Left lung (tissue), 4 donors: ENCODE measurements at regions not wholly inside any gene's neighbourhood (a gene's known extent, or its start where the extent isn't known, plus 50 kb on each side); places are given as distances from the start of the nearest gene placed in this dataset.

Source experiments
- ATAC-seq: fragments of 200-7000 bp; cut with Tn5 transposase; one replicate; pipeline ENCODE4 v1.9.1; 2020; ENCODE audit warnings: moderate library complexity
- DNase-seq, 4 donors: peaks; one replicate each; pipeline ENCODE4 v3.0.0-alpha.2; 2013 to 2020
- H3K27ac ChIP-seq, 2 donors: fragments of 200-600 bp; sonication (generic) in 1 of 2; one replicate each; pipeline versions ENCODE4 v1.5.0 to v1.8.0; 2020 to 2021
- H3K27me3 ChIP-seq, 2 donors: fragments of 200-600 bp; sonication (generic) in 1 of 2; one replicate each; pipeline versions ENCODE4 v1.5.0 to v1.8.0; 2020 to 2021
- H3K36me3 ChIP-seq, 2 donors: fragments of 200-600 bp; sonication (generic) in 1 of 2; one replicate each; pipeline versions ENCODE4 v1.5.0 to v1.8.0; 2020 to 2021
- H3K4me1 ChIP-seq, 2 donors: fragments of 200-600 bp; one replicate each; pipeline ENCODE4 v1.8.0; 2021
- H3K4me3 ChIP-seq, 2 donors: fragments of 200-600 bp; sonication (generic) in 1 of 2; one replicate each; pipeline versions ENCODE4 v1.5.0 to v1.8.0; 2020 to 2021; ENCODE audit warnings: mild to moderate bottlenecking in 1 of 2
- H3K9me3 ChIP-seq, 2 donors: fragments of 200-600 bp; sonication (generic) in 1 of 2; one replicate each; pipeline versions ENCODE4 v1.5.0 to v1.8.0; 2020 to 2021
- intact Hi-C, 2 donors: fragments of 100-400 bp; cut with DNase I; formaldehyde crosslinking; loops; one replicate each; pipeline versions ENCODE4 v1.11.2 to v1.14.2; 2022
- TF ChIP-seq, protein P1 (sequence below), 2 donors: fragments of 200-600 bp; sonication (generic) in 1 of 2; IDR thresholded peaks; one replicate each; pipeline versions ENCODE4 v1.5.0 to v1.8.0; 2021; ENCODE audit warnings: antibody characterized with exemption in 2 of 2
- donor health status: DM: no; HTN: yes; CAD: no.
- donor health status: DM: no; HTN: no; CAD: no.

DNA sequence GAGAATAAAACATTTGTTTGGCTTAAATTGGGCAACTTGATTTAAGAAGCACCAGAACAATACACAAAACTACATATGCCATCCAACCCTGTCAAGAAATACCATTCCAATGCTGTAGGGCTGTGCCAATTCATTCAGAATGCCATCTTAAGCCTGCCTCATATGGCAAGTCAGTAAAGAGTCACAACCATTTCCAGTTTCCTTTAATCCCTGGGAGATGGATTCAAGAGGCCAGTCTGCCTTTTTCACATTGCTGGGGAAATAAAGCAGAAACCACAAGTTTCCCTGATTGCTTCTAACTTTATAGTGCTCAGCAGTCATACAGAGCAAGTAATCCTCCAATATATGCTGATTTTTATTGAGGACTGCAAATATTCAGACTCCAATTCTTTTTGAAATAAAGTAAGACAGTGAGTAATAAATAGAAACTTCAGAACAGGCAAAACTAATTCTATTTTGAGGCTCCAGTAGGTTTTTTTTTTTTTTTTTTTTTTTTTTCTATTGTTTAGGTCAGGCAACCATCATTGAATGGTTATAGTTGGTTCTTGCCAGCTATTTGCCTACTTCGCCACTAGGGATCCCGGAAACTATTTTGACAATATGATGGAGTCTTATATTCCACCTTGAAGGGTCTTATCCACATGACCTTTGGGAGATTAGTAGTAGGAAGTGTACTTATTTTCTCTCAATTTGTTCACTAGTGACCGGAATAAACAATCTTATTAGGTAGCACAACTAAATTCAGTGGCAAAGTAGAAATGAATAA is 400.9 kb upstream of the MEF2C start:
- intact Hi-C loops = no loop called here
- Histone ChIP-seq H3K4me3 (no peak overlapping the region), H3K4me1 (no peaks in the 10 kb centered on the region), H3K36me3 (no peaks in the 10 kb centered on the region), H3K27me3 (no peaks in the 10 kb centered on the region), H3K27ac (no peak overlapping the region), H3K9me3 (no peaks in the 10 kb centered on the region)
- no peak for DNase-seq
- TF ChIP-seq, protein P1, sequence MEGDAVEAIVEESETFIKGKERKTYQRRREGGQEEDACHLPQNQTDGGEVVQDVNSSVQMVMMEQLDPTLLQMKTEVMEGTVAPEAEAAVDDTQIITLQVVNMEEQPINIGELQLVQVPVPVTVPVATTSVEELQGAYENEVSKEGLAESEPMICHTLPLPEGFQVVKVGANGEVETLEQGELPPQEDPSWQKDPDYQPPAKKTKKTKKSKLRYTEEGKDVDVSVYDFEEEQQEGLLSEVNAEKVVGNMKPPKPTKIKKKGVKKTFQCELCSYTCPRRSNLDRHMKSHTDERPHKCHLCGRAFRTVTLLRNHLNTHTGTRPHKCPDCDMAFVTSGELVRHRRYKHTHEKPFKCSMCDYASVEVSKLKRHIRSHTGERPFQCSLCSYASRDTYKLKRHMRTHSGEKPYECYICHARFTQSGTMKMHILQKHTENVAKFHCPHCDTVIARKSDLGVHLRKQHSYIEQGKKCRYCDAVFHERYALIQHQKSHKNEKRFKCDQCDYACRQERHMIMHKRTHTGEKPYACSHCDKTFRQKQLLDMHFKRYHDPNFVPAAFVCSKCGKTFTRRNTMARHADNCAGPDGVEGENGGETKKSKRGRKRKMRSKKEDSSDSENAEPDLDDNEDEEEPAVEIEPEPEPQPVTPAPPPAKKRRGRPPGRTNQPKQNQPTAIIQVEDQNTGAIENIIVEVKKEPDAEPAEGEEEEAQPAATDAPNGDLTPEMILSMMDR (IDR thresholded peaks at IDR 0.05) = no peak
- no peak for ATAC-seq

- Histone ChIP-seq H3K27me3 (no peaks in the 10 kb centered on the region), H3K4me1 (no peaks in the 10 kb centered on the region), H3K27ac (no peak overlapping the region), H3K4me3 (no peak overlapping the region), H3K36me3 (no peaks in the 10 kb centered on the region), H3K9me3 (no peaks in the 10 kb centered on the region)
- TF ChIP-seq, protein P1 (IDR thresholded peaks at IDR 0.05) = no peak
- intact Hi-C loops = no loop called here
- DNase-seq = no peak
- no peak for ATAC-seq
These were observed 399.8 kb upstream of the MEF2C start for GRCh38 chr5:89282554-89283510.

DNA sequence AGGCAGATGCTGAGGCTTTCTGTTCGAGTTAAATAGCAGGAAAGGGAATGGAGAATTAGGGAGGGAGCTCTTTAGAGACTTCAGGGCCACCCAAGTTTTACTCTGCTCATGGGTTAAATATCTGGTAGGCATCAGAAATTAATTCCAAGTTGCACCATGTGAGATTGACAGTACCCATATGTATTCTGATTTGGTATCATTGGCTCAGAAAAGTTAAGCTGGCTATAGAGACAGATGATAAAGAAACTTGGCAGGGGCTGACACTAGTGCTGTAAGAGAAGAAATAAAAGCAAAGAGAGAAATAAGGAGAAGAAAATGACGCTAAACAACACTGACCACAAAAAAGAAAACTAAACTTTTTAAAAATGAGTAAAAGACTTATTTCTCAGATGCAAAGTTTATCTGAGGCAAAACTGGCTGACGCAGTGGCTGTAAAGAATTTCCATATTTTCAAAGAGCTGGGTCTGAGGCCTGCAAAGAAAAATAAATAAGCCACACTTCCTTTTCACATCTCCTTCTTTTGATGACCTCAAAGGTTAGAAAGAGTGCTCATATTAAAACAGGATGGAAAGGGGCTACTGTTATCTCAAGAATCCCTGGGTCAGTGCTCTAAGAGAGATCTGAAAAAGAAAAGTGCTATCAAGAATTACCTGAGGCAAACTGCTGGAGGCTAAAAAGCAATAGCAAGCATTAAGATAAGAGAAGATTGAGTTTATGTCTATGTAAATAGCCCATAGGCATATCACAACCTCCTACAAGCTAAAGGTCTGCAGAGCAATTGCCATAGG is 399.0 kb upstream of the MEF2C start:
- H3K4me1 ChIP-seq = no peaks in the 10 kb centered on the region
- intact Hi-C loops = no loop called here
- no peaks in the 10 kb centered on the region for H3K9me3 ChIP-seq
- DNase-seq (peak in 2 of 4 donors; percentile 20 to 26), ATAC-seq (no peak)
- no peak overlapping the region for H3K4me3 ChIP-seq
- no peaks in the 10 kb centered on the region for H3K27me3 ChIP-seq
- H3K27ac ChIP-seq = no peak overlapping the region
- TF ChIP-seq, protein P1 (IDR thresholded peaks at IDR 0.05) = no peak
- H3K36me3 ChIP-seq = no peaks in the 10 kb centered on the region

GRCh38 chr5:89281211-89281610 is 398.2 kb upstream of the MEF2C start:
- DNase-seq (no peak), ATAC-seq (no peak)
- intact Hi-C loops = no loop called here
- Histone ChIP-seq H3K27ac (no peak overlapping the region), H3K4me1 (no peaks in the 10 kb centered on the region), H3K4me3 (no peak overlapping the region), H3K9me3 (no peaks in the 10 kb centered on the region), H3K27me3 (no peaks in the 10 kb centered on the region), H3K36me3 (no peaks in the 10 kb centered on the region)
- TF ChIP-seq, protein P1 (IDR thresholded peaks at IDR 0.05) = no peak
